Tibial nerve (tissue), 3 donors: ENCODE measurements at regions not wholly inside any gene's neighbourhood (a gene's known extent, or its start where the extent isn't known, plus 50 kb on each side); places are given as distances from the start of the nearest gene placed in this dataset.

Experiments
- POLR2A ChIP-seq, 2 donors: fragments of 450-650 bp; IDR thresholded peaks; one replicate each; pipeline ENCODE4 v1.6.1; 2017; ENCODE audit warnings: antibody characterized with exemption in 2 of 2, mild to moderate bottlenecking in 2 of 2, moderate library complexity in 2 of 2
- TF ChIP-seq, protein P1 (sequence below), 5 experiments: fragments of 200-600 bp in 3 of 5; fragments of 450-650 bp in 2 of 5; sonication (generic) in 3 of 5; IDR thresholded peaks; one replicate each; pipeline ENCODE4 v1.5.1; 2016 to 2019; ENCODE audit warnings: antibody characterized with exemption in 5 of 5, mild to moderate bottlenecking in 3 of 5, moderate library complexity in 2 of 5

DNA sequence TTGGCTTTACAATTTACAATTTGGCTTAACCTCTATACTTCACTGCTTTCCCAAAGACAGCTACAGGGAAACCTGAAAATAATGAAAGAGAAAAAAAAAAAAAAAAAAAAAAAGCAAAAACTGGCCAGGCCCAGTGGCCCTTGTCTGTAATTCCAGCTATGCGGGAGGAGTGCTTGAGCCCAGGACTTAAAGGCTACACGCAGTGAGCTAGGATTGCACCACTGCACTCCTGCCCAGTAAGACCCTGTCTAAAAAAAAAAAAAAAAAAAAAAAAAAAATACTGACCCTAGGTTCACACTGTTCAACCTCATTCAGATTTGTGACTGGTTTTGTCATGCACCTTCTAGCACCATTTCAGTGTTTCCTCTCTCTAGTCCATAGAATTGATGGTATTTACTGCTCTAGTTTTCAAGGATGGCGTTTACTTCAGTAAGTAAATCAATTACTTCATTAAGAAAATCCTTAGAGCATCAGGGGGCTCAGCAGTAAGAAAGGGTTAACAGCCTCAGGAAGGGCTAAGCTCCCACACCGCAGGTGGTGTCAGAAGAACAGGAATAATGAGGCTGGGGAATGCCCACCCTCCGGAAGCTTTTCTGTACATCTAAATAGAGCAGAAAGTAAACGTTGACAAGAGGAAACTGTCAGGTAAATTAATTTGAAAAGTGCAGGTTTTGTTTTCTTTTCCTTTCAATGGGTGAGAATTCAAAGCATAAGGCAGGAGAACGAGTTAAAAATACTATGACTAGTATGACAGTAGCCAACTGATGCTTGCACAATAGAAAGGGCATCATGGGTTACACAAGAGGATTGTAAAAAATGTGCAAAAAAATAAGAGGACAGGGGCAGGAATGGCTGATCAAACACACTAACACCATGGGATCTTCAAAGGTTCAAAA lies 115.0 kb upstream of the MDM1 start:
- TF ChIP-seq, protein P1, sequence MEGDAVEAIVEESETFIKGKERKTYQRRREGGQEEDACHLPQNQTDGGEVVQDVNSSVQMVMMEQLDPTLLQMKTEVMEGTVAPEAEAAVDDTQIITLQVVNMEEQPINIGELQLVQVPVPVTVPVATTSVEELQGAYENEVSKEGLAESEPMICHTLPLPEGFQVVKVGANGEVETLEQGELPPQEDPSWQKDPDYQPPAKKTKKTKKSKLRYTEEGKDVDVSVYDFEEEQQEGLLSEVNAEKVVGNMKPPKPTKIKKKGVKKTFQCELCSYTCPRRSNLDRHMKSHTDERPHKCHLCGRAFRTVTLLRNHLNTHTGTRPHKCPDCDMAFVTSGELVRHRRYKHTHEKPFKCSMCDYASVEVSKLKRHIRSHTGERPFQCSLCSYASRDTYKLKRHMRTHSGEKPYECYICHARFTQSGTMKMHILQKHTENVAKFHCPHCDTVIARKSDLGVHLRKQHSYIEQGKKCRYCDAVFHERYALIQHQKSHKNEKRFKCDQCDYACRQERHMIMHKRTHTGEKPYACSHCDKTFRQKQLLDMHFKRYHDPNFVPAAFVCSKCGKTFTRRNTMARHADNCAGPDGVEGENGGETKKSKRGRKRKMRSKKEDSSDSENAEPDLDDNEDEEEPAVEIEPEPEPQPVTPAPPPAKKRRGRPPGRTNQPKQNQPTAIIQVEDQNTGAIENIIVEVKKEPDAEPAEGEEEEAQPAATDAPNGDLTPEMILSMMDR (IDR thresholded peaks at IDR 0.05), result no peak
- no peak for TF ChIP-seq POLR2A (IDR thresholded peaks at IDR 0.05)
